ENCODE measurements at regions not wholly inside any gene's neighbourhood (a gene's known extent, or its start where the extent isn't known, plus 50 kb on each side); places are given as distances from the start of the nearest gene placed in this dataset.

GRCh38 chr3:18813300-18813699 is 335.0 kb upstream of the KCNH8 start:
- no peak for DNase-seq

DNA sequence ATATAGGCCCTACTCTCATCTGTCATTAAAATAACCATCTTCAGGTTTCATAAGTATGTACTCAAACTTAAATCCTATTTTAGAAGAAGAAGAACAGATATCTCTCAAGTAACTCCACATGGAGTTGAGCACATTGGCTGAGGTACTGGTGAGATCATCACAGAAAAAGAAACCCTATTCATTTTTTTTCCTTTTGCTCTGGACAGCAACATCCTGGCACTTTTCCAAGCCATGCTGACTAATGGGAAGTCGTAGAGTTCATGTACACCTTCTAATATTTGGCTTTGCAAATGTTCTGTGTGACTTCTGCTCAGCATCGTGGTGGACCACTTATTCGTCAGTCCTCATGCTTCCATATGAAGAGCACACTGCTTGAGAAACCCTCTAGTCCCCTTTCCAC is 336.0 kb upstream of the KCNH8 start:
- DNase-seq: no peak

DNA sequence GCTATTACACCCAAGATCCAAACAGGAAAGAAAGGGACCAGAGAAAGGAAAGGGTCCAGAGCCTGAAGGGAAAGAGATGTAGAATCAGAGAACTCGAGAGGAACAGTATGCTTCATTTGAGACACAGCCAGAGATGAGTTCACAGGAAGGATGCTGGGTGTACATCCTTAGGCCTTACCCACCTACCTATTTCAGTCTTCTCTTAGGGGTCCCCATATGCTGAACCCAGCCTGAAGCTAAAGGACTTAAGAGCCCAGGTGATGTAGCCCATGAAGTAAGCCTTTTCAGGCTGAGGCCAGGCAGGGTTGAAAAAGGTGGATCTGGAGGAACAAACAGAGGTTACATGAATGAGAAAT is 338.0 kb upstream of the KCNH8 start:
- no peak for DNase-seq

- no peak for DNase-seq
These were observed 338.5 kb upstream of the KCNH8 start for GRCh38 chr3:18809640-18810305.

DNA sequence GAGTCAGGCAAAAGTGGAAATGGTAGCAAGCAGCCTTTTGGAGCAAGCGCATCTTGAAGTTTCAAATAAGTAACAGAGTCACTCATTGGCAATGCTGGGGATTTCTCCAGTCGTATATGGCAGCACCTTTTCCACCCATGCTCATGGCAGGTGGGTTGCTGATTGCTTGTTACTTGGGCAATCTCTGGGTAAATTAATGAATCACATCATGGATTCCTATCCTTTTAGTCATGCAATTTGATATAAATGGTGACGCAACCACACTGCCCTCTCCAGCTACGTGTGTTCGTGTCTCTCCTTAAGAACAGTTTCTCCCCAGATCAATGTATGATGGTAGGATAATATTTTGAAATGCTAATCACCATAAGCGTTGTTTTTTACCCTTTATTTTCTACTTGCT is 339.9 kb upstream of the KCNH8 start:
- DNase-seq: no peak

GRCh38 chr3:18807593-18807992 is 340.7 kb upstream of the KCNH8 start:
- DNase-seq: no peak

DNA sequence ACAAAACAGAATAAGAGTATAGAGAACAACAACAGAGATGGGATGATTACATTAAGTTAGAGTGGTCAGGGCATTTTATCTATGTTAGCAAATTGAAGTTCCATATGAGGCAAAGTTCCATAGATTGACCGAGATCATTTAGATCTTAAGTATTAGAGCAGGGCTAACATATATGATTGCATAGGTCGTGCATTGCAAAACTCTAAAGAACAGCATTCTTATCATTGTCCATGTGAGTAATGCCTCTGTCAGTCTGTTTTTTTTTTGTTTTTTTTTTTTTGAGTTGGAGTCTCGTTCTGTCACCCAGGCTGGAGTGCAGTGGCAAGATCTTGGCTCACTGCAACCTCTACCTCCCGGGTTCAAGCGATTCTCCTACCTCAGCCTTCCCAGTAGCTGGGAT is 341.7 kb upstream of the KCNH8 start:
- DNase-seq: no peak

DNA sequence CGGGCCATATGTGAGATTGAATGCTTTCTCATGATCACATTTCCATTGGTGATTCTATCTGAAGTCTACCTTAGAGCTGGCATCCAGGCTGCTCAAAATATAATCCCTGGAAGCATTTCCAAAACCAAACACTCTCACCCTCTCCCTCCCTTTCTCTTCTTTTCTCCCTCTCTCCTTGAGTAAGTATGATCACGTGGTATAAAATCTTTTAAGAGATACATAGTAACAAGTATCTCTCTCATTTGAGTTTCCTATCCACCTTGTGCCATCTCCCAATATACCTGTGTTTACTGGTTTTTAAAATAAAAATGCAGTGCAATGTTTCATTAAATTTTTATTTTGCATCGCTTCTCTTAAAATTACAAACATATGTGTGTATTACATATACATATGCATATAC is 350.9 kb upstream of the KCNH8 start:
- no peak for DNase-seq

- DNase-seq: no peak
These were observed 353.2 kb upstream of the KCNH8 start for GRCh38 chr3:18795078-18795477.

GRCh38 chr3:18791752-18792151 is 356.6 kb upstream of the KCNH8 start:
- DNase-seq: no peak

GRCh38 chr3:18791182-18791581 is 357.1 kb upstream of the KCNH8 start:
- DNase-seq: no peak

- no peak for DNase-seq
These were observed 357.9 kb upstream of the KCNH8 start for GRCh38 chr3:18790384-18790783.

- no peak for DNase-seq
These were observed 358.6 kb upstream of the KCNH8 start for GRCh38 chr3:18789734-18790133.

- DNase-seq: no peak
These were observed 360.9 kb upstream of the KCNH8 start for GRCh38 chr3:18787441-18787840.

DNA sequence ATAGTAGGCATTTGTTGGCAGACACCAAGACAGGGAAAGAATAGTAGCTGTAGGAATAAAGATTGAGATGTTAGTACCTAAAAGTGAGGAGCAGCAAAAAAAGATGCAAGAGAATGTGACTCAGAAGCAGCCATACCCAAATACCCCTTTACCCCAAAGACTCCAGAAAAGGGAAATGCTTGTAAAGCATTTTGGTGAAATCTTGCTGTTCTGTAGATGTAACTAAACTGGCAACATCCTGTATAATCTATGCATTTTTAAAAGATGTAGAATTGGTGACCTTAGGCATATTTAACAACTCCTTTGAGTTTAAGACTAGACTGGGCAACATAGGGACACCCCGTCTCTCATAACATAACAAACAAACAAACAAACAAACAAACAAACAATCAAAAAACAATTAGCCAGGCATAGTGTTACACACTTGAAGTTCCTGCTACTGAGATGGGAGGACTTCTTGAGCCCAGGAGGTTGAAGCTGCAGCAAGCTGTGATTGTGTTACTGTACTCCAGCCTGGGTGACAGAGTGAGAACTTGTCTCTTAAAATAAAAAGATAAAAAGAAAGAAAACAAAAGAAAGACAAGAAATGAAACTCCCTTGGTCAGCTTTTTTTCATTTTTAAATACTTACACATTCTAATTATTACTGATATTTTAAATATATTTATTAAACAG is 361.5 kb upstream of the KCNH8 start:
- DNase-seq: no peak

GRCh38 chr3:18782191-18782590 is 357.1 kb upstream of the SATB1 start:
- no peak for DNase-seq

DNA sequence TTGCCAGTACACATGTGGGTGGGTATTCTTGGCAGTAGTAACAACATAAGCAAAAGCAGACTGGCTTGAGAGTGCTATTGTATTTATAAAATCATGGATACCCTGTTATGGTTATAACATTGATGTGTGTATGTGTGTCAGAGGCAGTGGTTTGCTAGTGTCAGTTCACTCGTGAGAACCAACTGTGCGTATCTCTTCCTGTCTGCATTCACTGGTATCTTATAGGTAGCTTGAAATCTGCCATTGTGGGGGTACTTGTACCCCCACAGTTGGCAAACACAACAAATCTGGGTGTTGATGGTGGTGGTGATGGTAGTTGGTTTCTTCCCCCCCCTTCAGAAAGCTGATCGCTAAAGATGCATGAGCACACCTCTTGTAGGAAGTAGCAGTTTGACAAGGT is 355.8 kb upstream of the SATB1 start:
- no peak for DNase-seq

DNA sequence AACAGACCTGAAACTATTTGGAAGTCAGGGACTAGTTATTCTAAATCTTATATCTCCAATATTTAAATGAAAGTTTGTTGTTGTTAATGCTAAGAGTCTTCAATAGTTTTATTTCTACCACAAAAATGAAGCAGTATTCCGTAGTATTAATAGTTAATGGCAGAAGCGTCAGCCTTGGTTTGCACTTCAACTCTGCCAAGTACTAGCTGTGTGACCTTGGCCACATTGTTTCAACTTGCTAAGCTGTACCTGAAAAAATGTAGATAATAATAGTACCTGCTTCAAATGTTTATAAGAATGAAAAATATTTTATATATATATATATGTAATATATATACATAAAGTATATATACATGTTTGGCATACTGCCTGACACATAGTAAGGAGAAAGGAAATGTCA is 354.6 kb upstream of the SATB1 start:
- DNase-seq: no peak

DNA sequence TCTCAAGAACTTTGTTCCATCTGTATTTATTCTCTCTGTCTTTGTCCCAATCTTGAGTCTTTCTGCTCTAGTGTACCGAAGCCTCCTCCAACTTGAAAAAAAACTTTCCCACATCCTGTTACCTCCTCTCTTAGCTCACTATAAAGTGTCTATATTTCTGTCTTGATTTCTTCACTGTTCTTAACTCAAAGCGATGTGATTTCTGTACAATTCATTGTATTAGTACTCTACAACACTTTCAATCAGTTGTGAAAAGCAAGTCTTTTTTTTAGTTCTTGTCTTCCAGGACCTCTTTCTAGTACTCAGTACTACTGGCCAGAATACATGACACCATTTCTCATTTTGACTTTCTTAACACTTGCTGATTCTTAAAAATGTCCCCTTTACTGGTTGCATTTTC is 353.5 kb upstream of the SATB1 start:
- DNase-seq: no peak

- DNase-seq: no peak
These were observed 353.0 kb upstream of the SATB1 start for GRCh38 chr3:18778094-18778493.

DNA sequence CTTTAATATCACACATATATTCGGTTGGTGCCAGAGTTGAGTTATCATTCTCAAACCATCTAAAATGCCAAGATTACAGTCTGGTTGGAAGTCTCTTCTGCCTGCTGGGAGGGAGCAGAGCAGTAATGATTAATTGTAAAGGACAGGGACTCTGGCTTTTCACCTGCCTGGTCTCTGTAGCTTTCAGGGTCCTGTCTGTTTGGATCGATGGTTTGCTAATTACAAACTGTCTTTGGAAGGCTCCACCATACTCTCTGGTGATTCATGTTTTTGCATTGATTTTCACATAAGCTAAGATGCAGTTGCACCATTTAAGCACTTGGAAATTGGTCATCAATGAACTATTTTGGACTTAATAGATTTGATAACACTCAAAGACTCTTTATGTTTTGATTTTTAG is 350.4 kb upstream of the SATB1 start:
- no peak for DNase-seq

- no peak for DNase-seq
These were observed 349.4 kb upstream of the SATB1 start for GRCh38 chr3:18774319-18775088.

DNA sequence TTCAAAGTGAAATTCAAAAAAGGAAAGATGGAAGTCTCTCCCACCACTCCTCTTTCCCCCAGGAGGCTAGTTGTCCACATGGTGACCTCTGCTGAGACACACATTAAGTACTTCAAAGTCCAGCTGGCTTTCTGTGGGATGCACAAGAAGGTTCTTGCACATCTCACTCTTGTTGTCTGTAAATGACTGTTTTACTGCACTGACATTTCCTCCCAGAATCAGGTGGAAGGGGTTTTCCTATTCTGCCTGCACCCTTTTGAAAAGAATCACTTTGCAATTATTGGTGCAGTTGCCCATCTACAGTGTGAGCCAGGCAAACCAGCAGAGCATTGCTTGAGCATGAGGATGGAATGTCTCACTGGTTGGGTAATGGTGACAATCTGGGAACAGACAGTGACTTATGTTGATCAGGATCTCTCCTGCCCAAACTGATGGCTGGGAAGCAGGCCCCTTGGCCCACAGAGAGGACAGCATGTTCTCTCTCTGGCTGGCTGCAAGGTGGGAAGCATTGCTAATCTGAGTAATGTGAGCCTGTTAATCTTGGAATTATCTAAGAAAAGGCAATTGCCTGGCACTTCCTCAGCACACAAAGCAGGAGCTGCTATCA is 347.7 kb upstream of the SATB1 start:
- no peak for DNase-seq

- no peak for DNase-seq
These were observed 346.8 kb upstream of the SATB1 start for GRCh38 chr3:18771931-18772330.
